ENCODE measurements at regions not wholly inside any gene's neighbourhood (a gene's known extent, or its start where the extent isn't known, plus 50 kb on each side); places are given as distances from the start of the nearest gene placed in this dataset.

GRCh38 chr2:134153294-134153880, 100.5 kb upstream of the MGAT5 start:
- H3K4me3 ChIP-seq: no peak overlapping the region
- H3K9me1 ChIP-seq (ENCODE audit: control insufficient read depth, insufficient read depth, low read length): no peaks in the 10 kb centered on the region
- H2AFZ ChIP-seq (ENCODE audit: low read depth, low read length): no peak overlapping the region
- no peaks in the 10 kb centered on the region for H4K20me1 ChIP-seq (replicated peaks; ENCODE audit: control insufficient read depth, insufficient read depth, low read length)
- no TSS peak for BruUV-seq (replicated peaks)
- H3K27me3 ChIP-seq (ENCODE audit: control insufficient read depth in 2 of 2, insufficient read depth in 2 of 2, low read length in 2 of 2): no peaks in the 10 kb centered on the region
- H3K36me3 ChIP-seq (ENCODE audit: control insufficient read depth, insufficient read depth, low read length): no peaks in the 10 kb centered on the region
- H3K9me3 ChIP-seq (replicated peaks; ENCODE audit: control insufficient read depth, insufficient read depth, low read depth, low read length): no peaks in the 10 kb centered on the region
- in situ Hi-C loops (cut with MboI) (no loop called here), intact Hi-C loops (cut with micrococcal nuclease) (no loop called here)
- POLR2A ChIA-PET: no interaction called here
- no peak overlapping the region for H3K4me2 ChIP-seq (ENCODE audit: insufficient read depth, low read length)
- TF ChIP-seq IRF2 (CRISPR knock-in tag; IDR thresholded peaks at IDR 0.05) (no peak), MEF2A (IDR thresholded peaks at IDR 0.05; ENCODE audit: control insufficient read depth, low read depth, low read length) (no peak), SLC30A9 (CRISPR knock-in tag; IDR thresholded peaks at IDR 0.05) (no peak), ZFP91 (CRISPR knock-in tag; IDR thresholded peaks at IDR 0.05) (no peak), PTBP1 (IDR thresholded peaks at IDR 0.05; ENCODE audit: low read depth, low read length) (no peak), ZNF444 (CRISPR knock-in tag; IDR thresholded peaks at IDR 0.05) (no peak), DIDO1 (tag; IDR thresholded peaks at IDR 0.05; ENCODE audit: low read depth) (no peak), ZNF311 (CRISPR knock-in tag; IDR thresholded peaks at IDR 0.05) (no peak), ZNF431 (CRISPR knock-in tag; IDR thresholded peaks at IDR 0.05) (no peak), ZNF146 (CRISPR knock-in tag; IDR thresholded peaks at IDR 0.05; ENCODE audit: unreplicated experiment) (no peak), THRA (IDR thresholded peaks at IDR 0.05) (no peak), PHTF2 (CRISPR knock-in tag; IDR thresholded peaks at IDR 0.05) (no peak), TFAM (CRISPR knock-in tag; conservative IDR thresholded peaks at IDR 0.05) (no peak), ZNF511 (CRISPR knock-in tag; IDR thresholded peaks at IDR 0.05) (no peak), MTA3 (IDR thresholded peaks at IDR 0.05; ENCODE audit: borderline replicate concordance) (no peak)
- ATAC-seq: no peak
- 88% methylated on average over 7 of the region's 7 CpGs for WGBS (ENCODE audit: insufficient coverage, low coverage, missing lambda C conversion rate)
- no peak for FAIRE-seq
- CTCF ChIA-PET (ENCODE audit: low intra/inter-chr PET ratio): no interaction called here
- DNase-seq (ENCODE audit: extremely low read depth in 1 of 4, low spot score in 3 of 4): no peak
- H3K9ac ChIP-seq (ENCODE audit: insufficient read depth in 1 of 2, low read depth in 2 of 2, low read length in 2 of 2): no peak overlapping the region
- H3K79me2 ChIP-seq (ENCODE audit: control insufficient read depth, insufficient read depth, low read length): no peaks in the 10 kb centered on the region
- H3K27ac ChIP-seq (ENCODE audit: extremely low read depth, low read depth, low read length): no peak overlapping the region
- H3K4me1 ChIP-seq (replicated peaks in 1 of 2; ENCODE audit: control insufficient read depth in 2 of 2, insufficient read depth in 2 of 2, low read length in 2 of 2): peaks cover 30 to 33% of the 10 kb centered on the region in 2 experiments
